ENCODE measurements at regions not wholly inside any gene's neighbourhood (a gene's known extent, or its start where the extent isn't known, plus 50 kb on each side); places are given as distances from the start of the nearest gene placed in this dataset.

GRCh38 chr2:20537423-20538307, 90.8 kb downstream of the RHOB start:
- no peak for ATAC-seq
- no peak for TF ChIP-seq ZFP3 (CRISPR knock-in tag; IDR thresholded peaks at IDR 0.05)
- TF ChIP-seq TCF4 (CRISPR knock-in tag; IDR thresholded peaks at IDR 0.05; ENCODE audit: borderline replicate concordance), result no peak
- no peak for TF ChIP-seq POU6F1 (CRISPR knock-in tag; IDR thresholded peaks at IDR 0.05; ENCODE audit: borderline replicate concordance, low read depth)
- no peak for TF ChIP-seq PATZ1 (CRISPR knock-in tag; IDR thresholded peaks at IDR 0.05; ENCODE audit: borderline replicate concordance)
- no peak for TF ChIP-seq ARNTL (CRISPR knock-in tag; IDR thresholded peaks at IDR 0.05; ENCODE audit: borderline replicate concordance, low read depth)
- no peak for TF ChIP-seq ZNF565 (CRISPR knock-in tag; conservative IDR thresholded peaks at IDR 0.05; ENCODE audit: low read depth)
- TF ChIP-seq CSDC2 (CRISPR knock-in tag; IDR thresholded peaks at IDR 0.05), result no peak
- no peak for TF ChIP-seq ZFP30 (CRISPR knock-in tag; IDR thresholded peaks at IDR 0.05)
- no peak for TF ChIP-seq SNAI2 (CRISPR knock-in tag; IDR thresholded peaks at IDR 0.05)
- TF ChIP-seq ZNF70 (CRISPR knock-in tag; IDR thresholded peaks at IDR 0.05), result no peak
- TF ChIP-seq CREB5 (CRISPR knock-in tag; IDR thresholded peaks at IDR 0.05; ENCODE audit: low read depth), result no peak
- TF ChIP-seq ESRRG (CRISPR knock-in tag; IDR thresholded peaks at IDR 0.05), result no peak
- TF ChIP-seq PPARA (CRISPR knock-in tag; IDR thresholded peaks at IDR 0.05; ENCODE audit: borderline replicate concordance), result no peak
- TF ChIP-seq ISL1 (CRISPR knock-in tag; IDR thresholded peaks at IDR 0.05), result no peak

GRCh38 chr2:20538308-20539132, 91.6 kb downstream of the RHOB start:
- TF ChIP-seq ARNTL (CRISPR knock-in tag; IDR thresholded peaks at IDR 0.05; ENCODE audit: borderline replicate concordance, low read depth), result no peak
- no peak for TF ChIP-seq RARB (CRISPR knock-in tag; IDR thresholded peaks at IDR 0.05)
- TF ChIP-seq ZNF565 (CRISPR knock-in tag; conservative IDR thresholded peaks at IDR 0.05; ENCODE audit: low read depth), result no peak
- TF ChIP-seq ZFP3 (CRISPR knock-in tag; IDR thresholded peaks at IDR 0.05), result no peak
- TF ChIP-seq ZFP30 (CRISPR knock-in tag; IDR thresholded peaks at IDR 0.05), result no peak
- no peak for TF ChIP-seq PATZ1 (CRISPR knock-in tag; IDR thresholded peaks at IDR 0.05; ENCODE audit: borderline replicate concordance)
- TF ChIP-seq CSDC2 (CRISPR knock-in tag; IDR thresholded peaks at IDR 0.05), result no peak
- TF ChIP-seq CSRNP3 (CRISPR knock-in tag; IDR thresholded peaks at IDR 0.05), result no peak
- no peak for TF ChIP-seq ESRRG (CRISPR knock-in tag; IDR thresholded peaks at IDR 0.05)
- no peak for ATAC-seq

- ATAC-seq, result no peak; the same call in 2 of the 3 replicates
- TF ChIP-seq POU6F1 (CRISPR knock-in tag; IDR thresholded peaks at IDR 0.05; ENCODE audit: borderline replicate concordance, low read depth) (no peak), ESRRG (CRISPR knock-in tag; IDR thresholded peaks at IDR 0.05) (no peak), TCF4 (CRISPR knock-in tag; IDR thresholded peaks at IDR 0.05; ENCODE audit: borderline replicate concordance) (no peak), ARNTL (CRISPR knock-in tag; IDR thresholded peaks at IDR 0.05; ENCODE audit: borderline replicate concordance, low read depth) (no peak)
These were observed 92.4 kb downstream of the RHOB start for GRCh38 chr2:20539133-20539719.

All from SK-N-SH treated with all-trans-retinoic acid at 6 μM for 48 hours (cell line).